Eye (tissue), 1 donor: ENCODE measurements at regions not wholly inside any gene's neighbourhood (a gene's known extent, or its start where the extent isn't known, plus 50 kb on each side); places are given as distances from the start of the nearest gene placed in this dataset.
A peak's percentile ranks its signal among the peaks of the same experiment; 100 is the strongest.
"Not testable (repeated sequence)": the region's sequence is repeated elsewhere in the genome, so short reads cannot be mapped to it uniquely, and the experiment has no call there.

Experiments used
- DNase-seq: peaks from one replicate; pipeline ENCODE4 v3.0.0-alpha.2; 2015

DNA sequence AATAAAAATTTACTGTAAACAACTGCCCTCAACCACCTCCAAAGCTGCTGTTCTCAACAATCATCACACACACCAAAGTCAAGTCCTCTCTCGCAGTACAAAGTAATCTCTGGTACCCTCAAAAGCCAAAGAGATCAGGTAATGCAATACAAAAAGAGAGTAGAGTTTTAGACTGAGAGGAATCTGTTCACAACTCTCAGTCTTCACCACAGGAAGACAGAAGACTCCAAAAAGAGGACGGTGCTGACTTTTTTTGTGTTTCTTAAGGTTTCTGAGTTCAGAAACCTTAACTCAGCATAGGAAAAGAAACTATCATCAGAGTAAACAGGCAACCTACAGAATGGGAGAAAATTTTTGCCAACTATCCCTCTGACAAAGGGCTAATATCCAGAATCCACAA lies 1072.3 kb upstream of the DIAPH2 start:
- no peak for DNase-seq

DNA sequence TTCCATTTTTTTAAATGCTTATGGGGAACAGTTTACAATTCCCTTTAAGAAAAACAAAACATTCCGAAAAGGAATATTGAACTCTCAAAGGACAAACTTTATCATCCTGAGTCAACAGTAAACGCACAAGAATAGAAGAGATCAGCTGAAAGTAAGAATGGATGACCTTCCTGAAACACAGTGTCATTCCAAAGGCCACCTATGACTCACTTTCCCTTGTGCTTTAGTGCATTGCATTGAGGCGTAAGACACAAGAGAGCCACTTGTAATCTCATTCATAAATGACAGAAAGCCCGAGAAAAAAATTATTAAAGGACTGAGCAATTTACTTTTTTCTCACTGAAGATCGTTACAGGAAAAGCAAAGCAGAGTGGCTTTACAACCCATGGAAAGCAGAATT lies 1062.4 kb upstream of the DIAPH2 start:
- no peak for DNase-seq

DNA sequence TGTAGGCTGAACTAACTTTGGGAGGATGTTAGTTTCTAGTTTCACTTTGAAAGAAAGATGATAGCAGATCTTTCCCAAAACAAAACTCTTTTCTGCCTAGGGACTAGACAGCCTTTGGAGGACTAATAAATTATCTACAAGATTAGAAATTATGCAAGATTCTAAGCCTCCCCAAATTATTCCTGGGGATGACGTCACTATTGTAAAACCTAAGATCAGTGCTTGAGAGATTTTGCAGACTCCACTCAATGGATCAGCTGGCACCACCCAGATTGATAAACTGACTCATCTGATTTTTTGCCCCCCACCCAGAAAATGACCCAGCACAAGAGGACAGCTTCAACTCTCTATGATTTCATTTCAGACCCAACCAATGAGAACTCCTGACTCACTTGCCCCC lies 1057.9 kb upstream of the DIAPH2 start:
- DNase-seq = no peak

DNA sequence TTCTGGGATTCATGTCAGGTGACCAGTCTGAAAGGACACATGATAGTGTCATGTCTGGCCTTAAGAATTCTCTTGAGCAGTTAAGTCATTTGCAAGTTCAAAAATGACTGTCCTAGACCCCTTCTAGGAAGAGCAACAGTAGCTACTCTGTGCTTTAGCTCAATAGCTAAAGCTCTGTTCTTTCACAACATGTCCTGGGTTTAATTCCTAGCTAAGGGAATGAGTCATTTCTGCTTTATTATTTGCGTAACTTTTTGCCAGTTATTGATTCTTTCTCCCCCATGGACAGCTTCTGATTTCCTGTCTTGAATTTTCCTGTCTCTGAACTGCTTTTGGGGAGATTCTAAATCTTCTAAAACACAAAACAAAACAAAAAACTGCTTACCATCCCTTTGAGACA lies 1055.8 kb upstream of the DIAPH2 start:
- no peak for DNase-seq

DNA sequence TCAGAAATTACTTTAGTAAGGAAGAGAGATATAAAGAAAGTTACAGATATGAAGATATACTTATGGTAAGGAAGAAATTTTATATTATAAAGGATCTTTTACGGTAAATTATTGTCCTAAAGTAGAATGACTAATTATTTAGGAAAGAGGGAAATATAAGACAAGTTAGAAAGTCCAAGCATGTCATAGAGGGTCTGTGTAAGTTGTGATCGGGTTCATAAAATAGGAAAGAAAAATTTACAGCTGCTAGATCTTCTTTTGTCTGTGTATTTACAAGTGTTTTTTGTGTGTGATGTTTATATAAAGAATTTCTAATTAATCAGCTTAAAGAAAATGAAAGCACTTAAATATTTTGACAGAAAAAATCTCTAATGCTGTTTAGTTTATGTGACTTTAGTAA lies 1054.9 kb upstream of the DIAPH2 start:
- peak; percentile 1 for DNase-seq

DNA sequence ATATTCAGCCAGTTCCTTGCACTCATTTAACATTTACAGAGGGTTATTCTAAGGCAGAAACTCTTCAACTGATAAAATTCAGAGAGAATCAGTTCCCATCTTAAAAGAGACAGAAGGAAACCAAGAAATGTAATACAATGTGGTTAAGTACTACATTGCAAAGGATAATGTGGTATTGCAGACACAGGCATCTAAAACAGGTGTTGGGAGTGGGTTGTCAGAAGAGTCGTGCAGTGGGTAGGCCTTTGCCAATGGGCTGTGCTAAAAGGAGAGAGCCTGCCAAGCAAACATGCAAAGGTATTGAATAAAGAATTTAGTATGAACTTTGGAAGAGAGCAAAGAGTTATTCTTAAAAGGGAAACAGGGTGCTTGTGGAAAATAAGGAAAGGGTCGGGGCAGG lies 1044.4 kb upstream of the DIAPH2 start:
- DNase-seq = no peak

DNA sequence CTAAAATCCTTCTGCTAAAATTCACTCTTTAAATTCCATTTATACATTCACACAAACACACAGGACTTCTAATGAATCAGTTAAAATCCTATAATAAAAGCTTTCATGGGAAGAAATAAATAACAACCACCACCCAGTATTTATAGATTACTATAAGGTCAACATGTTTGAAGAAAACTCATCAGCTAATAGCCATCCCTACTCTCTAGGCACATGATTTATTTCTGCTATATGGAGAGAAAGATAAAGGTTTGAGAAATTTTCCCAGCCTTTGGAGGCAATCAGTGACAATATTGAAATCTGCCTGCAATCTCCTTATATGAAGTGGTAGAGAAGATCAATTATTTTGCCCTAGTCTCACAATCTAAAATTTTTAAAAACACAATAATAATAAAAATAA lies 1038.9 kb upstream of the DIAPH2 start:
- no peak for DNase-seq

DNA sequence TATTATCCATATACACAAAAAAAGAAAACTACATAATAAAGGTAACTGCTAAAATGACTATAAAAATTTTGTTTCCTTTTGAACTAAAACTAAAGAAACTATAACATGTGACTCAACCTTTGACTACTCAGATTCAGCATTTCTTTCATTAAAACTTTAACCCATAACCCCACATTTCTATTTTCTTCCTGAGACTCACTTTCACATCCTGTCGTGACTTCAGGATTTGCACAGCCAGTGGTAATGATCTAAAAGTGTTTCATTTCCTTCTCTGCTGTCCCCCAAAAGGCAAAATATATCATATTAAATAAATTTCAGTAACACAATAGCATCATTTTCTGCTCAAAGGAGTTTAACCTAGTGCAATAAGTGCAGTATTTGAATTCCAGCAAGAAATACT lies 1022.4 kb upstream of the DIAPH2 start:
- no peak for DNase-seq

DNA sequence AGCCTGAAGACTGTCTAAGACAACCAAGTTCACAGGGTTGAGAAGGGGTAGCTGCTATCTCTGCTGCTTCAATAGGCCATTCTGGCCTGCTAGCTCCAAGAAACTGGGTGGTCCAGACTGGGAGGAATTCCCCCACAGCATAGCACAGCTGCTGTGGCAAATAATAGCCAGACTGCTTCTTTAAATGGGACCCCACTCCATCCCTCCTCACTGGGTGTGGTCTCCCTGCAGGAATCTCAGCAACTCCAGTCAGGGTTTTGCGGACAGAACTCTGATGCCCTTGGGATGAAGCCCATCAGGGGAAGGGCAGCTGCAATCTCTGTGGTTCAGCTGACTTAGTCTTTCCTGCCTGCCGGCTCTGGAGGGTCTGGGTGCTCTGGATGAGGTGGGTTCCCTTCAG lies 1018.6 kb upstream of the DIAPH2 start:
- DNase-seq = no peak

DNA sequence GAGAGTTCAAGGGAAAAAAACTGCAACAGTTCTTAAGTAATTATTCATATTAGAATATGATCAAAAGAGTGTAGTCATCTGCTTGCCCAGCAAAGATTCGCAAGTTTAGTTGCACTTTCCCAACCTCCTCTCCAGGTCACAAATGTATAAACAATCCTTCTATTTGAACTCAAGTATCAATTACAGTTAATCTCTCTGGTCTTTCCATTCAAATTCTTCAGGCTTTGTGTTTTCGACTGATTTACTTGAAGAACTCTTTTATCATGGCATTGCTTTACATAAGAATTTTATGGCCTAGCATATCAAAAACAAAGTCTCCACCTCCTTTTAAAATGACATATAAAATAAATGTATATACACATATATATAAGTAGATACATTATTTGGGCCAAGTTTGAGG lies 1009.6 kb upstream of the DIAPH2 start:
- DNase-seq = no peak

DNA sequence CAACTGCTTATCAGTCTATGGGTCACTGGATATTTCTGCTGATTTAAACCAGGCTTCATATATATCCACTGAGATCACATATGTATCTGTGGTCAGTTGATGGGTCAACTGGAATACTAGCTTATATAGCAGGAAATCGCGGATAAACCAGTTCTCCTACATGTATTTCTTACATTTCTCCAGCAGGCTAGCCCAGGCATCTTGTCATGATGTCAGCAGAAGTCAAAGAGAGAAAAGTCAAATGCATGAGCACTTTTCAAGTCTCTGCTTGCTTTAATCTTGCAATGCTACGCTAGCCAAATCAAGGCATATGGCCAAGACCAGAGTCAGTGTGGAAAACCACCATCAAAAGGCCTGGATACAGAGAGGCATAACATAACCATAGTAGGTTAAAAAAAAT lies 1008.8 kb upstream of the DIAPH2 start:
- DNase-seq = no peak

DNA sequence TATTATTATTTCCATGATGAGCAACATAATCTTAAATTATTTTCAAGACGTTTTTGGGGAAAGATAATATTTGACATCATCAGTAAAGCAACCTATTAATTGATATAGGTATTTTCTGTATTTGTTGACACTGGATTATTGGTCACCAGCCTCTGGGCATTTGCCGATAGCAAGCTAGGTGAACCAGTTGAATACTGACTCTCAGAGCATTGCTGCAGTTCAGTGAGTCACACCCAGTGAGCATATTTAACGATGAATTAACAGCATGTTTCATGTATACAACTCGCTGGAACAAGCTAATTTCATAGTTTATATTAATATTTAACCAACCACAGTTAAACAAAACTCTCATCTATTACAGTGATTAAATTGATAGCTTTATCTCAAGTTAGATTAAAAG lies 1006.0 kb upstream of the DIAPH2 start:
- no peak for DNase-seq

DNA sequence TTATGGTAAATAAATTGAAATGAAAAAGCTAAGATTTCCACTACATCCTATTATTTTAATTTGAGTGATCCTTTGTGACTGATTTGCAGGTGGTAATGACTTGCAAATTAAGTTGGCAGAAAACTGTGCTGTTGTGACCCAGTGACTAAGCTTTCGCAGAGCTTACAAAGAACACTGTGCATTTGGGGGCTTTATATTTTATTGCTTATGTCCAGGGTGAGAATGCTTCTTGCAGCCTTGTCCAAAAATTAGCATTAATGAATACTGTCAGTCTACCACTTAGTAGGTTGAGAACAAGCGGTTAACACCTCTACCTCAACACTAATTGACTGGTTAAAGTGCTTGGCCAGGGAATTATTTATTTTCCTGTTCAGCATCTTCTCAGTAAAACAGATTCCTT lies 991.3 kb upstream of the DIAPH2 start:
- no peak for DNase-seq

DNA sequence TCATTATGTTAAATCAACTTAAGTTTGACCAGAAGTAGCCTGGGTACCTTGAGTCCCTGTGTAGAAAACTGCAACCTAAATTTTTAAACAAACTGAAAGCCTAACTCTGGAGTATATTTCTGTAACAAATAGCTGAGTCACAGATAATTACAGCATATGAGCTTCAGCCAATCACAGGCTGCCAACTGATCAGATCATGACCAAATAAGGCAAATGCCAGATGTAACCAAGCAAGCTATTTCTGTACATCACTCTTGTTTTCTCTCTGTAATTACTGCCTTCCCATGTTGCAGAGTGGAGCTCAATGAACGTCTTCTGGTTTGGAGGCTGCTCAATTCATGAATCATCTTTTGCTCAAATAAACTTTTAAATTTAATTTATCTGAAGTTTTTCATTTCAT lies 980.9 kb upstream of the DIAPH2 start:
- no peak for DNase-seq

DNA sequence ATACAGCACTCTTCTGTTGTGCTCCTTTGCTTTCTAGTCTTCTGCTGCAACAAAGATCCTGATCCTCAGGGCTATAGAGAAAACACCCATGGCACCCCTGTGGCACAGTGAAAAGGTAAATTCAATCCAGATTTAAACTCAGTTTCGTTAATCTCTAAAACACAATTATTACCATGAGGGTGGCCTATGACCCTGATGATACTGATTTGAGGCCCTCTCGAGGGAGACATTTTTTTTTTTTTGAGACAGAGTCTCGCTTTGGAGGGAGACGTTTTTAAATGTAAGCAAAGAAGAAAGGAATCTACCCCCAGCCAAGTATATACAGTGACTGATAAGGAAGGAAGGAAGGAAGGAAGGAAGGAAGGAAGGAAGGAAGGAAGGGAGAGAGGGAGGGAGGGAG lies 967.8 kb upstream of the DIAPH2 start:
- DNase-seq = no peak

DNA sequence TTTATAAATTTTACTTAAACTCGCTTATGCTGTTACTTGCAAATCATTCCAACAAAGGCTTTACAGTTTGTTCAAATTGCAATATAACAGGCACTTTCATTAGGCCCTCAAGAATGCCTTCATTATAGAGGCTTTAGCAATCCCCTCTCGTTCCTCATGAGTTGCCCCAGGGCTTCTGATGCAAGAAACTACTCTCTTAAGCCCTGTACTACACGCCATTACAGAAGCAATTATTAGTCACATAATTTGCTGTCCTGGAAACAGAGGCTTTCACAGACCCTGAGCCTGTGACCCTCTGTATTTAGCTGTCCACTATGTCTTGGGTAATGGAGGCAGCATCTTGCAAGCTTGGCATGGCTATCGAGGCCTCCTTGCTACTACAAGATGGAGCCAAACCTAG lies 965.9 kb upstream of the DIAPH2 start:
- no peak for DNase-seq

DNA sequence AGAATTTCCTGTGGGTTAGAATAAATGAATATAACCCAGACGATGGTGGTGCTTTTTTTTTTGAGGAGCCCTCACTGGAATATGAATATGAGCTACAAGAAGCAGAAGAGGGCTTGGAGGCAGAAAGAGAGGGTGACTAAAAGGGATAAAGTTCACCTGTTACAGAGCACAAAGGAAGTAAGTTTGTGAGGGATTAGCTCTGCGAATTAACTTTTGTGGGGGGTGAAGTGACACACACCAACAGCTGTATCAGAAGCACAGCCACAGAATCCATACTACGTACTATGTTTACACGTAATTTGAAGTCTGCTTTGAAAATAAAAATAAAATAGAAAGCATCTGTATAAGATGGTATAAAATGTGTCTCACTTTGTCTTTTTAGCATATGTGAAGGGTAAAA lies 963.6 kb upstream of the DIAPH2 start:
- no peak for DNase-seq

DNA sequence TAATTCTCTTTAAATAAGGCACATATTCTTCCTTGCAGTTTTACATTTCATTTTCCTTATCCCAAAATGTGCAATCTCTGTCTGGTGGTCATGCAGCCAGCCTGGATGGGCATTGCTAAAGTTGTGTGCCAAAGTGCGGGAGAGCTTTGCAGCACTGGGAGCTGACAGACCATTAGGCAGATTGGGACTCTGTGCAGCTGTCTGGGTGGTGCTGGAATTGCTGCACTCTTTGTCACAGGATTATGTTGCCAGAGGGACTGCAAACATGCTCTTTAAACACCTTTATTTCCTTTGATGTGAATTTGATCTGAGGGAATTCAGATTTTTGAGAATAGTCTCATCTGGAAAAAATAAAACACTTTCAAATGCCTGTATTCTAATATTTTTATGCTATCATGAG lies 956.2 kb upstream of the DIAPH2 start:
- DNase-seq = peak; percentile 8

DNA sequence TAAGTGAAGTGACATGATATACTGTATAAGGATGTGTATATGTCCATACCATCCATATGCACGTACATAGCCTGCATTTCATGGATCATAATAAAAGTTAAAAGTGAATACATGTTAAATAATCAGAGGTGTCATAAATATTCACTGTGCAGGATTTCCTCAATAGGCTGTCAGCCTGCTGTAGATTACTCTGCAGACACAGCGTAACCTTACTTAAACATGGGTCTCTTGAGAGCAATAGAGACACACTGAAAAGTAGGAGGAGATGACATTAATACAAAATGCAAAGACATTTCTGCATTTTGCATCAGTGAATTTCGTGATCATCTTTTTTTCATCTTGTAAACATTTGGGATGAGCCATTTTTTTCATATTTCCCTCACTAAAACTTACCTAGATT lies 955.2 kb upstream of the DIAPH2 start:
- DNase-seq = no peak

DNA sequence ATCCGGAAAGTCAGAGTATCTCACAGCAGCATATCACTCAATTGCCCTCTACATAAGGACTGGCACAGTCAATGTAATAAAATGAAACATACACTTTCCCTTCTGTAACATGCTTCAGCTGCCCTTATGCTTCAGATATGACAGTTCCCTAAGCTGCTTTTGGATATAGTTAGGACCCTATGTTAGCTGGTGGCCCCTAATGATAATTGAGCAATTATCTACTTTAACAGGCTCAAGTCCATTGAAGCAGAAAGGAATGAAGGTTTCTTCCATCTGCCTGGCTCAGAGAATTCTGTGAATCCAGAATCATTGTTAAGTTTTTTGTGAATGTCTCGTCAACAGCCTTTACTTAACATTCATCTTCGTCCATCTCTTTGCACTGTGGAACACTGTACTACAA lies 951.2 kb upstream of the DIAPH2 start:
- DNase-seq = peak; percentile 49

DNA sequence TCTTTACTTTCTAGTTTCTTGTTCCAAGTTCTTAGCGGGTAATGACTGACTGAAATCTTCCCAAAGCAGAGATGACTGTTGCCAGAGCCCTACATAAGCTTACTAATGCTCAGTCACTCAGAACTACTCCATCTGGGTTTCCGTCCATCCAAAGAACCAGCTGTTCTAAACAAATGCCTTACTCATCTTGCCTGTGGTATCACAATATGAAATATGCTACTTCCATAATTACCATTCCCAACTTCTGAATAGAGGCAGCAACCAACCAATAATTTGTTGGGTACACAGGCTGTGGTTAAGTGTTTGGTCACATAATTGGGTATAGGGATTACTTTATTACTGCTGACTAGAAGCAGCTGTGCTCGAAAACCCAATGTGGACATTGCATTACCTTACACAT lies 930.2 kb upstream of the DIAPH2 start:
- no peak for DNase-seq

DNA sequence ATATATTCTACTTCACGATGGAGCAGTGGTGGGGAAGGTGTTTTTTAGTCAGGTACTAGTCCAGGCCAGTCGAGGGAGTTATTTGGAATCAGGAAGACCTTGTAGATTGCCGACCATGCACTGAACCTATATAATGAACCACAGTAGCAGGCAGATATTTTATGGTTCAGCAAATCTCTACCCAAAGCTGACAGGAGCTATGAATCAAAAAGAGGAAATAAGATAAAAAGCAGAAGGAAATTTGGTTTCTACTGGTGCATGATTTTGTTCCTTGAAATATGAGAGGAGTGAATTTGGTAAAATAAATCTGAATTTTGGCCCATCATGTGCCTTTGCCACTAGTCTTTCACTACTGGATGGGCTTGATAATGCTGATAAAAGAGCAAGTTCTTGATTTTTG lies 924.3 kb upstream of the DIAPH2 start:
- no peak for DNase-seq

DNA sequence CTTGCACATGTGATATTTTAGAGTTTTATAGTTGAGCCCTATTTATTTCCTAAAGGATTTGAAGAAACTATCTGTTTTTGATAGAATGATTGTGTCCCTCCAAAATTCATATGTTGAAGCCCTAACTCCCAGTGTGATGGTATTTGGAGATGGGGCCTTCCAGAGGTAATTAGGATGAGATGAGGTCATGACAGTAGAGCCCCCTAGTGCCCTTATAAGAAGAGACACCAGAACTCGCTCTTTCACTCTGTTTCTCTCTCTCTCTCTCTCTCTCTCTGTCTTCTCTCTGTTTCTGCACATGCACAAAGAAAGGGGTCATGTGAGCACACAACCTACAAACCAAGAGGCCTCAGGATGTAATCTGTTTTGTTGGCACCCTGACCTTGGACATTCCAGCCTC lies 921.9 kb upstream of the DIAPH2 start:
- DNase-seq = peak; percentile 21

DNA sequence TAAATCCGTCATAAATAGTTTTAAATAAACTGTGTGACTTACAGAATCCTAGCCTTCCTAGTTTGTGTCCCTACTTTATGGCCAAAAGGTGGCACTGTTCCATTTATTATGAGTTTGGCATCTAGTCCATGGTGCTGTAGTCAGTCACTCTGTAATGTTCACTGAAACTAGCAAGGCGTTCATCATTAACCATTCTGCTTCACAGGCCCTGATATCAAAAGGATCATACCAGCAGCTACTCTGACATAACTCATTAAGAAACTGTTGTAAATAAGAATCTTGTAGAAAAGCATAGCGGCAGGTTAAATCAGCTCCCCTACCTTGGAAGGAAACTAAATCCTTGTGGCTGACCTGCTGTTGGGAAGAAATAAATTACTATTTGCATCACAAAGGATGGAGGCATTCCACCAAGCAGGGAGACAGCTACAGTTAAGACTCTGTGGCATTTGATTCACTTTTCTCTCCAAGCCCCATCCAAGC lies 919.6 kb upstream of the DIAPH2 start:
- DNase-seq = peak; percentile 79

DNA sequence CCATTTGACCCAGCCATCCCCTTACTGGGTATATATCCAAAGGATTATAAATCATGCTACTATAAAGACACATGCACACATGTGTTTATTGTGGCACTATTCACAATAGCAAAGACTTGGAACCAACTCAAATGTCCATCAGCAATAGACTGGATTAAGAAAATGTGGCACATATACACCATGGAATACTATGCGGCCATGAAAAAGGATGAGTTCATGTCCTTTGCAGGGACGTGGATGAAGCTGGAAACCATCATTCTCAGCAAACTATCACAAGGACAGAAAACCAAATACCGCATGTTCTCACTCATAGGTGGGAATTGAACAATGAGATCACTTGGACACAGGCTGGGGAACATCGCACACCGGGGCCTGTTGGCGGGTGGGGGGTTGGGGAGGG lies 913.4 kb upstream of the DIAPH2 start:
- DNase-seq = not testable (repeated sequence)

DNA sequence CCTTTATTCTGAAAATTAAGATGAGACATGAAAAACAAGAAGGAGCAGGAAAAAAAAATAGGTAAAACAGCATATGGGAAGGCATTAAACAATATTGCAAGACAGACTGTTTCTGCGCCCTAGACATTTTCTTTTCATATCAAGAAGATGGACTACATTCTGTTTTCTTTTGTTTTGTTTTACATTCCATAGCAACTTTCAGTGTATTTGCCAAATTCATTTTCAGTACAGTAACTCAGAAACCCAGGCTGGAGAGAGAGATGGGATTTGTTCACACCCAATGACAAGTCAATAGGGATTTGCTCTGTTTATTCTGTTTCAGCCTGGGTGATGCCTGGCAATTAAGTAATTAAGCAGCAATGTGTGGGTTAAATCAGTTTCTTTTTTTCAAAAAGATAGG lies 892.8 kb upstream of the DIAPH2 start:
- peak; percentile 0 for DNase-seq
